ENCODE measurements at regions not wholly inside any gene's neighbourhood (a gene's known extent, or its start where the extent isn't known, plus 50 kb on each side); places are given as distances from the start of the nearest gene placed in this dataset.

DNA sequence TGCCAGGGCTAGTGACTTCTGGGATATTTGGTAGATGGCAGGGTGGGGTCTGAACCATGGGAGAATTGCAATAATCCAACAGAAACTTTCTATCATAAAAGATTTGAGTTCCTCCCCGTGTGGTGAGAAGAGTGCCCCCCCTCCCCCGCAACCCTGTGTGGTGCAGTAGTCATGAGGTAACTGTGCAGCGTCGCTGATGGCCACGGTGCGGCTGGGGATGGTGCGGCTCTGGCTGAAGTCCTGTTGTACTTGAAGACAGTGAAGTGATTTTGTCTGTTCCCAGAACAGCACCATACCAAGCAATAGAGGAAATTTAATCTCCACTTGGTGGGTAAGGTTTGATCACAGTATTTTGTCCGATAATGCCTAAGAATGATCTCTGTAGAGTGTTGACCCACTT, 654.8 kb upstream of the POU3F2 start:
- no peak for DNase-seq (ENCODE audit: low read depth)
- H3K4me3 ChIP-seq (ENCODE audit: low read depth, low read length) = no peak overlapping the region

DNA sequence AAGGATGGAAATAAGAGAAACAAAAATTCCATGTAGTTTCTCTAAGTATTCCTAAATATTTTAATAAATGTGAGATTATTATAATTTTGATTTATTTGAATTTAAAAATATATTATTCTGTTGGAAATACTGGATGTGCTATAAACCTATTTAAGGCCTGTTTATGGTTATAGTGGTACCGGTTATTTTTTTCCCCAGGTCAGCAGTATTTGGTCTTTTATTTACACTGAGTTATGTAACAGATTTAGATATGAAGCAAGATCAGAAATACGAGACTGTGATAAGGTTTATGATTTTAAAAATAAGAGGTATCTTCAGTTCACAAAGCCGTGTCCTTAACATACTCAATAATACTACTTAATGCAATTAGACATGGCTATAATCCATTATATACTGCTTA, 634.3 kb upstream of the POU3F2 start:
- no peak for DNase-seq (ENCODE audit: low read depth)
- no peak overlapping the region for H3K4me3 ChIP-seq (ENCODE audit: low read depth, low read length)

DNA sequence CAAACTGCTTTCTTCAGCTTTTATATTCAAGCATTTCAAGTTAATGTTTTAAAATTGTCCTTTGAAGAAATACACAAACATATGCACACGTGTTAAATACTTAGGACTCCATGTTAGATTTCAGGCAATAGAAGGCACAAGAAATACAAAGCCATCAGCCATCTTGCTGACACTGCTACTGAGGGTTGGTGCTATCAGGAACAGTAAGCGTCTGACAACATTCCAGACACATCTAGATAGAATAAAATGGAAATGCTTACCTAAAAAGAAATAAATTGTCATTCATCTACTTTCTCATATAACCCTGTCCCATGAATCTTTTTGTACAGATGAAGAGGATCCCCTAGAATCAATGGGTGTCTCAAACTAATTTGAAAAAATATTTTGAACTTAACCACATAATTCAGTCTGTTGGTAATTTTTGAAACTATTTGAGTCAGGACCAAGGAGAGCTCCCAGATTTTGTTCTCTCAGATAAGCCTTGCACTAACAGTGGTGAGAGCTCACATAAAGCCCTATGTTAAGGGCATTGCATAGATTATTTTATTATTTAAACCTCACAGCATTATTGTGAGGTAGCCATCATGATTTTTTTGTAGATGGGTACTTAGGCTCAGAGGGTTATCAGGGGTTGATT, 631.1 kb upstream of the POU3F2 start:
- DNase-seq (ENCODE audit: low read depth) = no peak
- no peak overlapping the region for H3K4me3 ChIP-seq (ENCODE audit: low read depth, low read length)

DNA sequence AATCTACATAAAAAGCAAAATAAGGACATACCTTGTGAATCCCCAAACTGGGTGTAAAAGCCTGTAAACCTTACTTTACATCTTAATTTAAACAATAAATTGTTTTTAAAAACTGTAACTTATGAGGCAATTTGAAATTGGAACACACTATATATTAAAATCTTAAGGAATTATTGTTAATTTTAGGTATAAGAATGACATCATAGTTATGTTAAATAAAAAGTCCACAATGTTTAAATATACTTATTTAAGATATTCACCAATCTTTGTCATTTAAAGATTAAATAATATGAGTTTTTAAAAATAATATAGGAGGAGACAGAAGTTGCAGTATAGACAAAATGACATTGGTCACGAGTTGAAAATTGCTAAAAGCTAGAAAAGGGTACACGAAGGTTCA, 621.9 kb upstream of the POU3F2 start:
- DNase-seq (ENCODE audit: low read depth) = no peak
- no peak overlapping the region for H3K4me3 ChIP-seq (ENCODE audit: low read depth, low read length)

DNA sequence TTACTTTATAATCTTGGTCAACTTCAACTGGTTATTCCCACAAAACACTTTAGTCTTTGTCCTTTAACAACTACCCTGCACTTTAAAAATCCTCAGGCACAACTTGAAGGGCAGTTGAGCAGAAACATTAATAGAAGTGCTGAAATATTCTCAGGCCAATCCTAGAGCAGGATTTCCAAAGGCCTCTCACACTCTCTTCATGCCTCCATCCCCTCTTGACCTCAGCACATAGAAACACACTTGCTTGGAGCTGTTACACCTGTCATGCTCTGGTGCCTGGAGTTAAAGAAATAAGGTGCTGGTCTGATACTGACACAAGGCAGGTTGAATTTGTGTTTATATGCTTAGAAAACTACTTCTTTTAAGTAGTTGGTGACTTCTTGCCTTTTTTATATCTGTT, 618.8 kb upstream of the POU3F2 start:
- DNase-seq (ENCODE audit: low read depth) = no peak
- H3K4me3 ChIP-seq (ENCODE audit: low read depth, low read length) = no peak overlapping the region

DNA sequence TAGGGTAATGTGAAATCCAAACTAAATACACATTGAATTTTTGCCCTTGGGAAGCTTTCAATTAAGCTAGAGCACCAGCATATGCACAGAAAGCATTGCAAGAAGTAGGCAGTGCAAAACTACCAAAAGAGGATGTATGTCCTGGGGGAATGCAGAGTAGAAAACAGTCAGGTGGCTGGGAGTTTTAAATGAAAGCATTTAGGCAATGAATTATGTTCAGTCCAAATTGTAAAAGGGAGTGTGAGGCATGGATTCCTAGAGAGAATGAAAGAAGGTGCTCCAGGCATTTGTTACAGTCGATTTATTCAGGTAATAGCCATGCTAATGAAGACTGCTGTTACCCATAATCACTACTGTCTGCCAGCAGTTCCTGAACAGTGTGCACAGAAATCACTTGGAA, 604.1 kb upstream of the POU3F2 start:
- no peak overlapping the region for H3K4me3 ChIP-seq (ENCODE audit: low read depth, low read length)
- DNase-seq (ENCODE audit: low read depth) = no peak

DNA sequence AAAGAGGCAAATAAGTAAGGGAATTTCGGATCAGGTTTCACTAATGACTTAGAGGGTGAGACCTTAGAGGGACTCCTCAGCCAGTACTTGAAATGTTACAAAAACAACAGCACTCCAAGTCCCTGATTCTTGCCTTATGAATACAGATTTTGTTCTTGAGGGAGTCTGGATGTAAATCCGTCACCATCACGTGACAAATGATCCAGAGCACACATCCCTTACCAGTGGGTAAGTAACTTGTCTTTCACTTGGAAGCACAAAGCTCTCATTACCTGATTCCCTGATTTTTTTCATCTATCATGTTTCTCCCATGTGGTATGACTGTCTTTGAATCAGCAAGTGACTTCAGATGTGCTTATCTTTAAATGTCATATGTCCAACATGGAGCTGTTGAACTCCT, 595.3 kb upstream of the POU3F2 start:
- no peak overlapping the region for H3K4me3 ChIP-seq (ENCODE audit: low read depth, low read length)

DNA sequence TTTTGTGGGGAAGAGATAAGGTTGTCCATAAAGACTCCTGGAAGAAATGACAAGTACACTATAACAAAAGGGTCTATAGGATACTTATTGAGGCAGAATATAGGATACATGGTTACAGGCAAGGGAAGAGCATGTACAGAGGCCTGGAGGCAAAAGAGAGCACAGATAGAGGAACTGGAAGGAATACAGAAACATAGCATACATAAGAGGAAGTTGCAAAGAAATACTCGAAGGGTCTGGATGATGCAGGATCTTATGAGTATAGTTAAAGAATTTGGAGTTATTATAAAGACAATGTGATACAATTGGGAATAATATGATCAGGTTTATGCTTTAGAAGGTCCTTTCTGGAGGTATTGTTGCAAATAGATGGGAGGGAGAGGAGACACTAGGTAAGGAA, 592.7 kb upstream of the POU3F2 start:
- no peak overlapping the region for H3K4me3 ChIP-seq (ENCODE audit: low read depth, low read length)
- no peak for DNase-seq (ENCODE audit: low read depth)

More for the DNA sequence above, 595.3 kb upstream of the POU3F2 start:
- no peak for DNase-seq (ENCODE audit: low read depth)

DNA sequence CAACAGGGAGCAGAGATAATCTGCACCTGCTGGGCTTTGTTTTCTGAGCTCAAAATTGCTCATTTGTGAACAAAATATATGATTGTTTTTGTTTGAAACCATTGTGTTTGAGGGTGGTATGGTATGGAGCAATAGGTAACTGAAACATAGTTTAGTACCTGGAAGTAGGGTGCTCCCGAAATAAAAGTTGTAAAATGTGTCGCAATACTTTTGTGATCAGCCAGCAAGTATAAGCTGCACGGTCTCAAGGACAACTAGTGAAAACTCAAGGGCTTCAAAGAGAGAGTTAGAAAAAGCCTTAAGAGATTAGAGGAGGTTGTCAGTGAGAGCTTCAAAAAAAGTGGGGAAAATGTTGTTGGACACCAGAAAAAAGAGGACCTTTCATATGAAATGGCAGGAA, 579.8 kb upstream of the POU3F2 start:
- no peak for DNase-seq (ENCODE audit: low read depth)
- no peak overlapping the region for H3K4me3 ChIP-seq (ENCODE audit: low read depth, low read length)

DNA sequence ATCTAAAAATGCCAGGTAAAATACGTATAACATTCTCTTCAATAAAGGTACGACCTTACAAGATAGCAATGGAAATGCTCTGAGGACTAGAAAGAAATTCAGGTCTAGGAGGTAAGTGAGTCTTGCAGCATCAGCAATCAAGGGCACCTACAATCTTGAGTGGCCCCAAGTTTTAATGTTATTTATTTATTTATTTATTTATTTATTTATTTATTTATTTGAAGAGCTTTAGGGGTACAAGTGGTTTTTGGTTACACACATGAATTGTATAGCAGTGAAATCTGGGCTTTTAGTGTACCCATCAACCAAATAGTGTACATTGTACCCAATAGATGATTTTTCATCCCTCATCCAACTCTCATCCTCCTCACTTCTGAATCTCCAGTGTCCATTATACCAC, 574.0 kb upstream of the POU3F2 start:
- DNase-seq (ENCODE audit: low read depth) = no peak
- no peak overlapping the region for H3K4me3 ChIP-seq (ENCODE audit: low read depth, low read length)

DNA sequence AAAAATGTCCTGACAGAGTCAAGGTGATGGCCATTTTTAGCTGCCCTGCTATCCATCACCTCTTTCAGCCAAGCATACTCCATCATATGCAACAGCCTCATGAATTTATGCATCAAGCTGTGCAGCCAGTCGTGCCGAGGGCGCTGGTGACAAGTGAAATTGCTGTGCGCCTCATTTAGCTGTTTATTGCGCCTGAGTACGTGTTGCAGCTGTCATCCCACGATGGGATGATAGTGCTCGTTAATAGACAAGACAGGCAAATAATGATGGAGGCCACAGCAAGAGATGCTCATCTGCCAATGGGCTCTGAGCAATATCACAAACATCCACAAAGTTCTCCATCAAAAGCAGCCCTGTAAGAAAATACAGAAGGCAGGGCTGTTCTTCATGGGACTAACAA, 562.3 kb upstream of the POU3F2 start:
- H3K4me3 ChIP-seq (ENCODE audit: low read depth, low read length) = no peak overlapping the region
- DNase-seq (ENCODE audit: low read depth) = no peak

DNA sequence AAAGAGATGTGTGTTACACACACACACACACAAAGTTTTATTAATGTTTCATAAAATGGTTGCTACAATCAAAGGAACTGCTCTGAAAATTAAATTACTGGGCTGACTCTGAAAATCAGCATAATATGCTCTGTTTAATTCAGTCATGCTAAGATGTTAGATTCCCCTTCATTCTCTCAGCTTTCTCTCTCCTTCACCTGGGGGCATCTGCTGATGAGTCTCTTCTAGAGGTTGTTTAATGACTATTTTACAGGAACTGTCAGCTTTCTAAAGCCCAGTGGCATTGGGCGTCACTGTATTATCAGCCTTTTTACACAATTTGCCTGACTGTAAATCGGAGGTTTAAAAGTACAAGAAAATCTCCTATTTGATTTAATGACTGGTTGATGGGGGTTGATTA, 559.7 kb upstream of the POU3F2 start:
- no peak overlapping the region for H3K4me3 ChIP-seq (ENCODE audit: low read depth, low read length)
- DNase-seq (ENCODE audit: low read depth) = no peak

DNA sequence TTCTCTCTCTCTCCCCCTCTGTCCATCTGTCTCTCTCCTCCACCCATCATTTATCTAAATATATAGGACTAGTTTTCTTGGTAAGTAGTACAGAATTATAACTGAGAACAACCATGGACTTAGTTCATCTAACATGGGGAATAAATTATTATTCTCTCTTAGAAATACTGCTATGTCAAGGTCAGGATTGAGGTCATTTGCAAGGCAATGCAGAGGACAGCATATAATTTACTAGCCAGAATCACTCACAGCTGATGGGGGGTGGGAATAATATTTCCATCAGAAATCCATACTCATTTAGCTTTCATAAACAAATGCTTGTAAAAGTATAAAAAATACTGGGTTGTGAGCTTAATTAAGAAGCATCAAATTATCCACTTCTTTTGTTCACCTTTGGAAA, 553.9 kb upstream of the POU3F2 start:
- DNase-seq (ENCODE audit: low read depth) = no peak
- no peak overlapping the region for H3K4me3 ChIP-seq (ENCODE audit: low read depth, low read length)

DNA sequence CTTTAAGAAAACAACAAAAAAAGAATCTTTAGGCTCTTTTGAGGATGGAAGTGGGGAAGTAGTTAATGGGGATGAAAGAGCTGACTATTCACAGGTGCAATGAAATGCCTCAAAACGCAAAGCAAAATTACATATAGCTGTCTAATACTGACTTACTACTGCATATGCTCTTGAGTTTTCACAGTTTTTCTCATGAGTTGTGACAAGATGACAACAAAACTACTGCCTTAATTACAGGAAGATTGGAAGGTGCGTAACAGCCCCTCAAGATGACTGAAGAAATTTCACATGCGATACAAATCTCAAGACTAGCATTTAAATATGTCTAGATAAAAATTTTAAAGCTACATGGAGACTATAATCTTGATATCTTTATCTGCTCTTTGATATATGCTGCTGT, 547.8 kb upstream of the POU3F2 start:
- DNase-seq (ENCODE audit: low read depth) = no peak
- H3K4me3 ChIP-seq (ENCODE audit: low read depth, low read length) = no peak overlapping the region

DNA sequence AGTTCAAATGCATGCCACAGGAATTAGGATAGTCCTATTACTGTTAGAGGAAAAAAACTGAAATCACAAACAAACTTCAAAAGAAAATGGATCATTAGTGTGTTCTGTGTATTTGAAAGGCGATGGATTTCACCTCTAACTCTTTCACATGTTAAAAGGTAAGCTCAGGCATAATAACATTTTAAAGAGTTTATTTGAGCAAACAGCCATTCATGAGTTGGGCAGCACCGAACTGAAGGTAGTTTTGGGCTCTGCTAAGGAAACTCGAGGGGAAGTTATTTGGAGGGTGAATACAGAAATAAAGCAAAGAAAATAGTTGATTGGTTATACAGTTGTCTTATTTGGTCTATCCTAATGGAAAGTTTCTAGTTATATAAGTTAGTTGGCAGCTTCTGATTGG, 546.5 kb upstream of the POU3F2 start:
- no peak overlapping the region for H3K4me3 ChIP-seq (ENCODE audit: low read depth, low read length)
- DNase-seq (ENCODE audit: low read depth) = no peak

DNA sequence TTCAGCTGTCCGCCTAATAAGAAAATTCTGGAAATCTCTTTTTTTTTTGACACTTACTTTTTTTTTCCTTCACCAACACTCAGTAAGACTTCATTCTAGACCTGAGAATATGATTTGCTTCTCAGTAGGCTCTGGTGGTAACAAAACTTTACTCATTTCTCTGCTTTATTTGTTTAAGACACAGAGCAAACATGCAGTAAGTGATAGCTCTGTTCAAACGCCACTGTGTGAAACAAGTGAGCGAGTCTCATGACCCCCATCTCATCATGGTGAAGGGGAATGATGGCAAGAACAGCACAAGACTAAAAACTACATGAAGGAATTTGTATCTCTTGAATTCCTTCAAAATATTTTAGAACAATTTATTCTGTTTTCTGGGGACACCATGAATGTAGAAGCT, 541.6 kb upstream of the POU3F2 start:
- no peak overlapping the region for H3K4me3 ChIP-seq (ENCODE audit: low read depth, low read length)
- no peak for DNase-seq (ENCODE audit: low read depth)

DNA sequence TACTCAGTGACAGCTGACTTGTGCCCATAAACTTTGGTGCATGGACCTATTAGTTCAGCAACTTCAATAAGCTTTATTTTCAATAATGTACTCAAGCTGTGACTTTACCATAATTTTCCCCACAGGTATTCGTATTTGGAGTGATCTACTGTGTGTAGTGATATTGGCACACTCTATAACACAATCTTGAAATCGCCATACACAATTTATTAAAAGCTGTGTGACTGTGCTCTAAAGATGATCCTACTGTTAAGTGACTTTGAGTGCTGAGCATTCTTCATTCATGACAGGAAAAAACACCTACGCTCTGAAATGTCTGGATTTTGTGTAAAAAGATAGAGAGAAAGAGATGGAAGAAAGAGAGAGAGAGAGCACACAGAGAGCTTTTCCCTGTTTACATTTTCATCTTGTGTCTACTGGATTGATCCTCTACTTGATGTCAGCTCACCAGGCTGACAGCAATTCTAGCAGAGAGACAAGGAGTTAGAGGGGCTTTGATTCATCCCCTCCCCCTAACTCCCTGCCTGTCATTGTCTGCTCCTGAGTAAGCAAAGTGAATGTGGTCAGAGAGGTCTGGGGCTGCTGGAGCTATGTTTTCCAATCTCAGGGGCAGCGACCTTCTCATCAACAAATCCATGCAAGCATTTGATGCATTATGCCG, 538.7 kb upstream of the POU3F2 start:
- DNase-seq (ENCODE audit: low read depth) = no peak
- no peak overlapping the region for H3K4me3 ChIP-seq (ENCODE audit: low read depth, low read length)

DNA sequence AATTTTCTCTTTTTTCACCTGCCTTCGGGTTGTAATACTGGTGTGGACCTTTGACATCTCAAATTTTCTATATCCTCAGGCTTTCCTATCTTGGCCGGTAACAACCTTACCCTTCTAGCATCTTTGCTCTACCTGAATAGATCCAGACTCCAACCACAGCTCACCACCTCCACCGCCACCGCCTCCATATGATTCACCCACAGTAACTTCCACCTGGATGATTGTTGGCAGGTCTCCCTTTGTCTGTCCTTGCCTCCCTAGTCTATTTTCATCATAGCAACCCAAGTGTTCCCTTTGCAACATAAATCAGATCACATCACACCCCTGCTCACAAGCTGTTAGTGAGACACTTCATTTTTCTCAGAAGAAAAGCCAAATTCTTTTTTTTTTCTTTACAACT, 525.8 kb upstream of the POU3F2 start:
- DNase-seq (ENCODE audit: low read depth) = no peak

DNA sequence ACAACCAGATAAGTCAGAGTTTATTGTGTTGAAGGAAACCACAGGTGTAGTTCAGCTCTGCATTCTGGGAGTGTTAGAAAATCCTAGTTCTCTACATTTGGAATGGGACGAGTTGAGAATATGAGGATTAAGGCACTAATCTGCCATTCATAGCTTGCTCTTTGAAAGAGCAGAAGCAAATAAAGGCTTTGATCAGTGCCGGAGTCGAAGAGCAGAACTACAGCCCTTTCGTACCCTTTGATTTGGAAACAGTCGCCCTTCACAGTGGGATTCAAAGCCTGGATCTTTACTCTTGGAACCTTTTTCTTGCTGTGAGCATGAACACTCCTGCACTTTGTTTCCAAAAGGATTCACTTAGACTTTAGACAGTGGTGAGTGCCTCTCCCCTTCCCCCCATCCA, 523.9 kb upstream of the POU3F2 start:
- no peak for DNase-seq (ENCODE audit: low read depth)
- no peak overlapping the region for H3K4me3 ChIP-seq (ENCODE audit: low read depth, low read length)

More for the DNA sequence above, 525.8 kb upstream of the POU3F2 start:
- no peak overlapping the region for H3K4me3 ChIP-seq (ENCODE audit: low read depth, low read length)

DNA sequence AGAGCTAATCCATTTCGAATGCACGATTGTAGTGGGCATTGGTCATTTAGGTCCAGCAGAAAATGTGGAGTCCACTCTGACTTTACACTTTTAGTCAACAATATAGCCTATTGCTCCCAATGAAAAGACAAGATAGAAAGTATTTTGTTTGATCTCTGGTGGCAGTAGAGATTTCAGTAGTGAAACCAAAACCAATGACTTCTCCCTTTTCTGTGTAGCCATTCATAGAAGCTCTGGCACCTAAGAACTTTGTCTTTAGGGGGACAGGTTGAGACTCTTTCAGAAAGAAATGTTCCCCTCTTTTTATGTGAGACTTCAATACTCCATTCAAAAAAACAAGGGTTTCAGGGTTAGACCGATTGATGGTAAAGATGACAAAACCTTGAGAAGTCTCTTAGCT, 510.8 kb upstream of the POU3F2 start:
- no peak overlapping the region for H3K4me3 ChIP-seq (ENCODE audit: low read depth, low read length)
- DNase-seq (ENCODE audit: low read depth) = no peak

DNA sequence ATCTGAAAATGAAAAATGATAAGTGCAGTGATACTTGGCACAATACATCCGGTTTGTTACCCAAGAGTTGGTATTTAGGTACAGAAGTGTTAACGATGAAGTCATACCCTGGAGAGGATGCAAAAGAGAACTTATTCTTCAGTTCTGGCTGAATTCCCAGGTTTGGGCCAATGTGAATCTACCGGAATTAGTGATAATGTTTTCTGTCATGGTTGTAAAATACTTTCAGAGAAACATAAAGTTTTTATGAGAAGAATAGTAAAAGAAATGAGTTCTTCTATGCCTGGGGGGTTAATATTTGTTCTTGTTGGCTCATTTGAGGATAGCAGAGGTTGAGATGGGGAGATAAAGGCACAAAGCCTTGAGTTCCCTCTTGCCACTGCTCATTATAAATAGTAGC, 509.9 kb upstream of the POU3F2 start:
- H3K4me3 ChIP-seq (ENCODE audit: low read depth, low read length) = no peak overlapping the region
- no peak for DNase-seq (ENCODE audit: low read depth)

DNA sequence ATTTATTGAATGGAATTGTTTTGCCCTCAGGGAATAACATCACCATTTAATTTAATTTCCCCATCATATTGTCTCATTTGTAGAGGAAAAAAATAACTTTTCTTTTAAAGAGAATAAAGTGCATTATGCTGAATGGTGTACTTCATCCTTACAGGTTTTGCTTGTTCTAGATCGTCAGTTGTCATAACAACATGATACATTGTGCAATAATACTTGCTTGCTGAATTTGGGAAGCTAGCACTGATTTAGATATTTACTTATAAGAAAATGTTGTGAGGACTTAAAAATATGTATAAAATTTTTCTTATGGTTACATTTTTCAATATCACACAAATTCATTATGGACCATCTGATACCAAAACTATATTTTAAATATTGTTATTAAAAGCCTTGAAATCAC, 509.0 kb upstream of the POU3F2 start:
- DNase-seq (ENCODE audit: low read depth) = no peak
- no peak overlapping the region for H3K4me3 ChIP-seq (ENCODE audit: low read depth, low read length)
